HG03135 (cell line): ENCODE measurements at regions not wholly inside any gene's neighbourhood (a gene's known extent, or its start where the extent isn't known, plus 50 kb on each side); places are given as distances from the start of the nearest gene placed in this dataset.
"Not testable (repeated sequence)": the region's sequence is repeated elsewhere in the genome, so short reads cannot be mapped to it uniquely, and the experiment has no call there.

Source experiments
- ATAC-seq: cut with Tn5 transposase; IDR thresholded peaks from one replicate; pipeline ENCODE4 v1.9.1; 2021; ENCODE audit warnings: mild to moderate bottlenecking, moderate library complexity; ENCODE audit not compliant: unreplicated experiment

DNA sequence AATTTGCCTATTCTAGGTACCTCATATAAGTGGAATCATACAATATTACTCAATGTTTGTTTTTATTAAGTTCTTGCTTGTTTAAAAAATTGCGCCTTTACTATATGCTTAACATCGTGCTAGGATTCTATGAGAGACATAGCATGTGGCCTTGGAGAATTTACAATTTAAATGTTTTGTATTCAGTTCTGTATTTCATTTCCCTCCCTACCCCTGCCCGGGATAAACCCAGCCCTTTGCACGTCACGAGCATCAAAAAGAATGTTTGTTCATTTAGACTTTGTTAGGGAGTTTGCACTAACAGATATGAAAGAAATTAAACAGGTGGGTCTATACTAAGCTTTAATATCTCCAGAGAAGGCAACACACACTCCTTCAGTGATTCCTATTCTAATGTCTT, 75.7 kb downstream of the C18orf54 start:
- ATAC-seq: no peak

GRCh38 chr18:54433857-54434256, 76.2 kb downstream of the C18orf54 start:
- no peak for ATAC-seq

GRCh38 chr18:54434453-54434852, 76.7 kb downstream of the C18orf54 start:
- ATAC-seq: no peak

GRCh38 chr18:54436501-54436900, 78.8 kb downstream of the C18orf54 start:
- ATAC-seq: no peak

GRCh38 chr18:54440292-54440691, 82.6 kb downstream of the C18orf54 start:
- no peak for ATAC-seq

- ATAC-seq: peak; percentile 77
Observed at GRCh38 chr18:54444319-54444914, 86.7 kb downstream of the C18orf54 start.

- ATAC-seq: no peak
Observed at GRCh38 chr18:54453996-54454395, 96.3 kb downstream of the C18orf54 start.

GRCh38 chr18:54465502-54465901, 107.8 kb downstream of the C18orf54 start:
- no peak for ATAC-seq

DNA sequence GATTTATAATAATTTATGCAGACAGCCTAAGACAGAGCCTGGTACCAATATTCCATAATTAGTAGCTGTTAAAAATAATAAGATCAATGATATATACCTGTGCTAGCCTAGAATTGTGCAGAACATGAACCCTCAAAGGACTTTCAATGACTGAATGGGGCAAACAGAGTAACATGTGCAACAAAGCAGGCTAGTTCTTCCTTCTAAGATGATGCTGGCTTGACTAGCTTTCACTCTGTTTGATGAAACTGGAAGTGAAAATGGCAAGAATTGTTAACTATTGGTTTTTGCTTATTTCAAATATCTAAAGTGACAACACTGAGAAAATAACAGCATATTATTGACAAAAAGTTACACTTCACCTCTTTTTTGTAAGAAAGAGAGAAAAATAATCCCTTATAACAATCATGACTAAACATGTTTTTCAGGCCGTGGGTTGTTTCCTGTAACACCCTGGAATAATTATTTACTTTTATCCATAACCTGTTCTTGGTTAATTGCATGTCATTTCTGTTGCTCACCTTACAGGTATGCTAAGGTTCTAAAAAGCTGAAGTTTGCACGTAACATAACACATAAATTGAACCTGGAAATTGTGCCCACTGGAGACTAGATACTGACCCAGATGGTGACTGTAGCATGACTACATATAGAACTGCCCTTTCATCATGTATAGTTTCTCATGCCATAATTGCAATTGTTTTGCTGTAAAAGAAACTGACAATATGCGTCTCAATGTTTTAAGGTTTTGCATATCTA, 108.7 kb downstream of the C18orf54 start:
- ATAC-seq: no peak

- no peak for ATAC-seq
Observed at GRCh38 chr18:54479365-54479764, 111.7 kb upstream of the DYNAP start.

DNA sequence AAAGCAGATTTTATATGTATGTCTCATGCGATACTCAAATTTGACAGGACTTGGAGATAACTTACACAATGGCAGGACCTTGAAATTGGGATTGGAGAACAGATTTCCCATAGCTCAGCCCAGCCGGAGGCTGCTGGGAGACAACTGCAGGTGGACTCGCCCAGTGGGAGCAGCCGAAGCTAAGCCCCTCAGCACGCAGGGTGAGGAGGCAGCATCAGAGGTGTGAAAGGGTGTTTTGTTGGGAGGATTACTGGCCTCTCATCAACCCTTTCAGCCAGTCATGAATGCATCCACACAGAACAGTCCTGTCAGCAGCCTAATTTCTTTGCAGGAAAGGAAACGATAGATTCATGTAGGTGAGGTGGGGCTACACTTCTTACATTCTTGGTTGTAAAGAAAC, 110.4 kb upstream of the DYNAP start:
- no peak for ATAC-seq

DNA sequence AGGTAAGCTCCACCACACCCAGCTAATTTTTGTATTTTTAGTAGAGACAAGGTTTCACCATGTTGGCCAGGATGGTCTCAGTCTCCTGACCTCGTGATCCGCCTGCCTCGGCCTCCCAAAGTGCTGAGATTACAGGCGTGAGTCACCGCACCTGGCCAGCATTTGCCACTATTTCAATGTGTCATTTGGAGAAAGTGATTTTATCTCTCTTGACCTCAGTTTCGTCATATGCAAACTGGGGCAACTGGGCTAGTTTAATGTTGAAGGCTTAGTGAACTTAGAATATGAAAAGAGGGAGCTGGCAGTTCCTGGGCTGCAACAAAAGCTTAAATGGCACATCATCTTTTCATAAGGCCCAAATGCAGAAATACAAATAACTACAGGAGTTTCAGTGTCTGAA, 88.6 kb upstream of the DYNAP start:
- not testable (repeated sequence) for ATAC-seq

DNA sequence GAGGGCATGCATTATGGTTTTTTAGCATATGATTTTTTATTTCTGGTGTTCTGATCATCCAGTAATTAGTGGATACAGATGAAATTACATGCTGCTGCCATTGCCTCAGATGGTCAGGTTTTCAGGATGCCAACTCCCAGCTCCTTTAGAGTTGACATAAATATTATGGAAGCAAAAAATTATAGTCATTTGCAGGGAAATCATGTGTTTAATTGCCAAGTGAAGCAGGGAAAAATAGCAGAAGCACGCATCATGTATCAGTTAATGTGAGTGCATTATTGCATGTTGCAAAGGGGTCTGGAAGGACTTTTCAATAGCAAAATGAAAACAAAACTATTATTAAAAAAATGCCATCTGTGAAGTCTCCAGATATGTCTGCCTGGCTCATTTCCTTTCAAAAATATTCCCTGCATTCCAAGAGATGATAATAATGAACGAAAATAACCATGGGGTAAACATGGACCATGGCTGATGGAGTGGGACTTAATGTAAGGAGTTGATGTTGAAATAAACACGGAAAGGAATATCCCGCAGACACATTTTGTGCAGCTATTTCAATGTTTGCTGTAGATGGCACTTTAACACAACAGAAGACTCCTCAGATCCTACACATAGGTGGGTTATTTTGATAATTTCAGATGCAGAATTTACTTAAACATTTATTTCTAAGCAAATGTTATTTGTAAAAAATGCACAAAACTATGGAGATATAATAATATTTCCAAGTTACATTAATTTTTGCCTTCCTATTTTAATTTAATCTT, 87.7 kb upstream of the DYNAP start:
- no peak for ATAC-seq

DNA sequence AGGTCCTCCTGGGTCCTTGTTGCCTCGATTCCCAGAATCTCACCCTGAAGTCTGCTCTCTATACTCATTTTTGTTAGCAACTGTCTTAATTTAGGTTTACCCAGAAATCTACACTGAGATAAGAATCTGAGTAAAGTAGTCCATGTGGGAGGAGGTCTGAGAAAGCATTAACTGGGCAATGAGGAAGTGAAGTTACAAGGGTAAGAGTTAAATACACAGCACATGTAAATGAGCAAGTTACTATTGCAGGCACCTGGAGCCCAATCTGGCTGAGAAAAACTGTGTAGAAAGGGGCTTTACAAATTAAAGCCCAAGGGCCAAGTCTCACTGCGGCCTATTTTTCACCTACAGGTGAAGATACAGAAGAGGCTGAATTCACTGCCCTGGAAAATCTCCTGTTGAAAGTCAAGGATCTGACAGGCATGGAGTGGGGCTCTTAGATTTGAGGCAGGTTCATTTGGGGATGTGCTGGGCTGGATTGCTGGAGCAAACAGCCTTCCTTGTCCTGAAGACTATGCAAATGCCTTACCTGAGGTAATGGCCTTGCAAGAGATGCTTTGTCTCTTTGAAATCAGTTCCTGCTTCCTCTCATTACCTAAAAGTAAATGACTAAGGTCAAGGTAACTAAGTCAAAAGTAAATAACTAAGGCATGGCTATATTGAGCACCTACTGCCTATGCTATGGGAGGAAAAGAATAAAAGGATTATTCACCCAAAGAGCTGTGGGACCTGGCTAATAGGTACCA, 84.4 kb upstream of the DYNAP start:
- no peak for ATAC-seq

- ATAC-seq: no peak
Observed at GRCh38 chr18:54509793-54510192, 81.3 kb upstream of the DYNAP start.

DNA sequence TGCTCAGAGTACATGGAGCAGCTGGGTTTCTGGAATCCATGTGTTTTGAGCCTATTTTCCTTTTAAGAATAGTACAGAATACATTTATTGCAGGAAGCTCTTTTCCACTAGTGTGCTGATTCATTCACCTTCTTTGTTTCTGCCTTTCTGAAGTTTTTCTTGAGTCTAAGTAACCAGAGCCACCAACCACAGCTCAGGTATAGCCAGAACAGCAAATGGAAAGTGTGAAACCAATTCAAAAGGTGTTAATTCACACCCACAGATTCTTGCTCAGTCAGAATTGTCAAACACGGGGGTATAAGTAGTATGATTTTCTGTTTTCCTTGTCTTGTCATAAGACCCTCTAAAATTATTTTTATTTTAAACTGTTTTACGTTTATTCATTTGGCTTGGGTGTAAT, 75.9 kb upstream of the DYNAP start:
- no peak for ATAC-seq

- ATAC-seq: no peak
Observed at GRCh38 chr18:54517521-54517920, 73.5 kb upstream of the DYNAP start.

DNA sequence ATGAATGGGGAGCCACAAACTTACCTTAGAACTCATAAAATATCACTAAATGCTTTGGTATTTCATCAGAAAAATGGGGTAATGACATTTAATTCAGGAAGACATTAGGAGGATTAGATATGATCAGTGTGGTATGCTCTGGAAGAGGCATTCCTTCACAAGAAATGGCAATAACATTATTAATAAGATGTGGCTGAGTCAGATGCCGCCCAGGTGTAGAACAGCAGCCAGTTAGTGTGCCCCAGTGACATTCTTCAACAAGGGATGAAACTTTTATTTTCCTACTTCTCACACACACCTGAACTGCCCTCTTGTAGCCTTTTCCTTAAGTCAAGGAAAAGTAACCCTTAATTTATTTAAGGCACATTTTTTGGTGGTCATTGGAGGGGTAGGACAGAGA, 69.2 kb upstream of the DYNAP start:
- no peak for ATAC-seq

DNA sequence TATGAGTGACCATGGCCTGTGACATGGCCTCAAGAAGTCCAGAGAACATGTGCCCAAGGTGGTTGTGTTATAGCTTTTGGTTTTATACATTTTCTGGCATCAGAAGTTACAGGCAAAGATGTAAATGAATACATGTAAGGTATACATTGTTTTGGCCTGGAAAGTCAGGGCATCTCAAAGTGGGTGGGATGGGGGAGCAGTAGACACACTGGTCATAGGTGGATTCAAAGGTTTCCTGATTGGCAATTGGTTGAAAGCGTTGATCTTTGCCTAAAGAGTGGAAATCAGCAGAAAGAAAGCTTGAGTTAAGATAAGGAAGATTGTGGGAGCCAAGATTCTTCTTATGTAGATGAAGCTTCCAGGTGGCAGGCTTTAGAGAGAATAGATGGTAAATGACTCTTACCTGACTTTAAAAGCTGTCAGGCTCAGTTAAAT, 62.1 kb upstream of the DYNAP start:
- no peak for ATAC-seq

- ATAC-seq: no peak
Observed at GRCh38 chr18:54529444-54529843, 61.6 kb upstream of the DYNAP start.

DNA sequence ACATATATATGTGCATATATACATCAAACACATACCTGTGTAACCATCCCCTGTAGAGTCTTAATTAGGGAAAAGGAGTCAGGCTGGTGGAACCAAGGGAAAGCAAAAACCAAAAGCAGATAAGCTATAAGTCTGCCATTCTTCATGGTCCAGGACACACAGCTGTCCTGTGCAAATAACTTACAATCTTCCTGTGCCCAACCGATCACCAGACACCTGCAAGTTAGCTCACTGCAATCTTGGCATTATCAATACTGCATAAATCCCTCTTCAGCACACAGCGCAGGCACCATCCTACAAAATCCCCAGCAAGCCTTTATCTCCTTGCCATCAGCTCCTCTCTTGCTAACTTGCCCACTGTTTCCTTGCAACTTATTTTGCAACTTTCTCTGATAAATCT, 60.8 kb upstream of the DYNAP start:
- no peak for ATAC-seq
